Loucy (cell line): ENCODE measurements at regions not wholly inside any gene's neighbourhood (a gene's known extent, or its start where the extent isn't known, plus 50 kb on each side); places are given as distances from the start of the nearest gene placed in this dataset.

Experiments
- CTCF ChIP-seq: fragments of 200-600 bp; sonication (generic); conservative IDR thresholded peaks from 2 replicates; pipeline ENCODE4 v1.5.1; 2014; ENCODE audit warnings: mild to moderate bottlenecking, antibody characterized with exemption, low read length
- EZH2phosphoT487 ChIP-seq: fragments of 200-600 bp; IDR thresholded peaks from 2 replicates; pipeline ENCODE4 v1.6.1; 2018; ENCODE audit warnings: antibody characterized with exemption, mild to moderate bottlenecking, moderate library complexity, borderline replicate concordance

- TF ChIP-seq CTCF (no peak), EZH2phosphoT487 (no peak)
These were observed 186.5 kb upstream of the CSF3R start for GRCh38 chr1:36669262-36669661.
